ENCODE measurements at regions not wholly inside any gene's neighbourhood (a gene's known extent, or its start where the extent isn't known, plus 50 kb on each side); places are given as distances from the start of the nearest gene placed in this dataset.

GRCh38 chr4:111979921-111980320 is 165.3 kb upstream of the FAM241A start:
- TF ChIP-seq, protein P1, sequence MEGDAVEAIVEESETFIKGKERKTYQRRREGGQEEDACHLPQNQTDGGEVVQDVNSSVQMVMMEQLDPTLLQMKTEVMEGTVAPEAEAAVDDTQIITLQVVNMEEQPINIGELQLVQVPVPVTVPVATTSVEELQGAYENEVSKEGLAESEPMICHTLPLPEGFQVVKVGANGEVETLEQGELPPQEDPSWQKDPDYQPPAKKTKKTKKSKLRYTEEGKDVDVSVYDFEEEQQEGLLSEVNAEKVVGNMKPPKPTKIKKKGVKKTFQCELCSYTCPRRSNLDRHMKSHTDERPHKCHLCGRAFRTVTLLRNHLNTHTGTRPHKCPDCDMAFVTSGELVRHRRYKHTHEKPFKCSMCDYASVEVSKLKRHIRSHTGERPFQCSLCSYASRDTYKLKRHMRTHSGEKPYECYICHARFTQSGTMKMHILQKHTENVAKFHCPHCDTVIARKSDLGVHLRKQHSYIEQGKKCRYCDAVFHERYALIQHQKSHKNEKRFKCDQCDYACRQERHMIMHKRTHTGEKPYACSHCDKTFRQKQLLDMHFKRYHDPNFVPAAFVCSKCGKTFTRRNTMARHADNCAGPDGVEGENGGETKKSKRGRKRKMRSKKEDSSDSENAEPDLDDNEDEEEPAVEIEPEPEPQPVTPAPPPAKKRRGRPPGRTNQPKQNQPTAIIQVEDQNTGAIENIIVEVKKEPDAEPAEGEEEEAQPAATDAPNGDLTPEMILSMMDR (IDR thresholded peaks at IDR 0.05; ENCODE audit: low read length), result no peak
- TF ChIP-seq EZH2phosphoT487 (IDR thresholded peaks at IDR 0.05; ENCODE audit: low read length), result no peak

Data from MM.1S (cell line).